ENCODE measurements at regions not wholly inside any gene's neighbourhood (a gene's known extent, or its start where the extent isn't known, plus 50 kb on each side); places are given as distances from the start of the nearest gene placed in this dataset.

DNA sequence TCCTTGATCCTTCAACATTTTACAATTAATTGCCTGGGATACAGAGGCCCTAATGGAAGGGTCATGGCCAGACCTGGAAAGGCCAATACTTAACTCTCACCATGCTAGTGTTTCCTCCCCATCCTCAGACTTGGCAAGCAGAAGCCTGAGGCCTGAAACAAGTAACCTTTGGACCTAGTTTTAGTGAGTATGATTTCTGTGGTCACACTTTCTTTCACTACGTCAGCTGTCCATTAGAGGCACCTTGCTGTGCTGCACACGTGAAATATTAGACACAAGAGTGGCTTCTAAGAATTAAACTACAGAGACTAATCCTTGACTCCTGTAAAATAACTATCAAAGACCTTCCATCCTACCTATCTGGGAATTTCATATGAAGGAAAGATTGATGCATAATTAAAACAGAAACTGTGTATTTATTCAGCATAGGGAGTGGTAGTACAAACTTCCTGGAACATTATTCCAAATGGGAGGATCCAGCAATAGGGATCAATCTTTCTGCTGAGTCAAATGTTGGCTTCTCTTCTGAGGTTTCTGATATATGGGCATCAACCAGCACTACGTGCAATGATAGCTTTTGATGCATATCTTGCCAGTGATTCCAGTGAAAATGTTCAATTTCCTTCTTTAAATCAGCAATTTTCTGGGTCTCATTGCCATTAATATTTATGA, 249.7 kb downstream of the IKZF2 start:
- H3K27me3 ChIP-seq, result no peaks in the 10 kb centered on the region
- DNase-seq, result no peak

DNA sequence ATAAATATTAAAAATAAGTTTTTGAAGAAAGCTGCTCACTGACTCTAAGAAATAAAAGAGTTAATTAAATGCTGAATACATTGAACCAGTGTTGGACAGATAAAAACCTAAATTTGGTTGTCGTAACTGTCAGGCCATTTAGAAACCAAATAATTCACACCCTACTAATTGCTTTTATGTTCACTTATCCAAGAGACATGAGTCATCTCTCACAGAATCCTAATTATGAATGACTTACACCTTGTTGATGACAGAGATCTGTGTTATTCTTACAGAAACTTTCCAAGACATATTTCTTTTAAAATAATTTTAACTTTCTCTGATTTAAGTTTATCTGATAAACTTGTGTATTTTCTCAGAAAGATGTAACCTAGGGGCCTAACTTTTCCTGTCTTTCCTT, 250.7 kb downstream of the IKZF2 start:
- Histone ChIP-seq H3K4me1 (no peaks in the 10 kb centered on the region), H3K27me3 (no peaks in the 10 kb centered on the region), H3K9me3 (no peaks in the 10 kb centered on the region), H3K36me3 (no peaks in the 10 kb centered on the region), H3K27ac (no peak overlapping the region), H3K4me3 (no peak overlapping the region)
- ATAC-seq, result no peak
- TF ChIP-seq, protein P1, sequence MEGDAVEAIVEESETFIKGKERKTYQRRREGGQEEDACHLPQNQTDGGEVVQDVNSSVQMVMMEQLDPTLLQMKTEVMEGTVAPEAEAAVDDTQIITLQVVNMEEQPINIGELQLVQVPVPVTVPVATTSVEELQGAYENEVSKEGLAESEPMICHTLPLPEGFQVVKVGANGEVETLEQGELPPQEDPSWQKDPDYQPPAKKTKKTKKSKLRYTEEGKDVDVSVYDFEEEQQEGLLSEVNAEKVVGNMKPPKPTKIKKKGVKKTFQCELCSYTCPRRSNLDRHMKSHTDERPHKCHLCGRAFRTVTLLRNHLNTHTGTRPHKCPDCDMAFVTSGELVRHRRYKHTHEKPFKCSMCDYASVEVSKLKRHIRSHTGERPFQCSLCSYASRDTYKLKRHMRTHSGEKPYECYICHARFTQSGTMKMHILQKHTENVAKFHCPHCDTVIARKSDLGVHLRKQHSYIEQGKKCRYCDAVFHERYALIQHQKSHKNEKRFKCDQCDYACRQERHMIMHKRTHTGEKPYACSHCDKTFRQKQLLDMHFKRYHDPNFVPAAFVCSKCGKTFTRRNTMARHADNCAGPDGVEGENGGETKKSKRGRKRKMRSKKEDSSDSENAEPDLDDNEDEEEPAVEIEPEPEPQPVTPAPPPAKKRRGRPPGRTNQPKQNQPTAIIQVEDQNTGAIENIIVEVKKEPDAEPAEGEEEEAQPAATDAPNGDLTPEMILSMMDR (IDR thresholded peaks at IDR 0.05), result no peak
- intact Hi-C loops (cut with DNase I), result no loop called here
- DNase-seq, result no peak

More for the DNA sequence above, 249.7 kb downstream of the IKZF2 start:
- intact Hi-C loops (cut with DNase I), result no loop called here
- Histone ChIP-seq H3K36me3 (no peaks in the 10 kb centered on the region), H3K9me3 (no peaks in the 10 kb centered on the region), H3K4me1 (no peaks in the 10 kb centered on the region), H3K4me3 (no peak overlapping the region), H3K27ac (no peak overlapping the region)
- no peak for ATAC-seq
- TF ChIP-seq, protein P1 (IDR thresholded peaks at IDR 0.05), result no peak

DNA sequence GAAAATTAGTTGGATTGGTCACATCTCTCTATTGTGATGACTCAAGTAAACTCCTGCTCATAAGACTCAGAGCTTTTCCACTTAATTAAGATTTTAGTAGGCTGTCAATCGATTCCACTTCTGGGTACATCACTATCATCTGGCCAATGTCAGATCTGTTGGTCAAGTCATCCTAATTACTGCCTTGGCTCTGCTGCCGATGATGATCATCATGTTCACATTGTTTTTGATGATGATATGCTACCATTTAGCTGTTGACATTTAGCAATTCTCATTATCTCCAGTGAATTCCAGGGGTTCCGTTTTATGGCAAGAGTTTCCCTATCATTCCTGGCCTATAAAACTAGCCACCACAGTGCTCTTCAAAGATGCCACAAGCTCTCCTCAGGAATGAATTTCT, 253.4 kb downstream of the IKZF2 start:
- intact Hi-C loops (cut with DNase I), result no loop called here
- H3K9me3 ChIP-seq, result no peaks in the 10 kb centered on the region

DNA sequence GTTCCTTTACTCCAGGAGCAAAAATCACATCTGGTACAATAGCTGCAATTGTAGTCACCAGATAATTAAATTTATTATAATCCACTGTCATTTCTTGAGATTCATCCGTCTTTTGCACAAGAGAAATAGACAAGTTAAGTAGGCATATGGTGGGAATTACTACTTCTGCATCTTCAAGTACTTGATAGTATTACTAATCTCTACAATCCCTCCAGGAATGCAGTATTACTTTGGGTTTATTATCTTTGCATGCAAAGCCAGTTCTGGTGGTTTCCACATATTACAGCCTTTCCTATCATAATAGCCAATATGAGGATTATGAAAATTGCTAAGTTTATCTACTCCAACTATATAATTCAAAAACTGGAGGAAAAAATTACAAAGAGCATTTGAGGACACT, 254.1 kb downstream of the IKZF2 start:
- no peak overlapping the region for H3K4me3 ChIP-seq
- no peaks in the 10 kb centered on the region for H3K9me3 ChIP-seq
- no peak overlapping the region for H3K27ac ChIP-seq
- no peak for DNase-seq
- no peaks in the 10 kb centered on the region for H3K36me3 ChIP-seq
- intact Hi-C loops (cut with DNase I), result no loop called here
- TF ChIP-seq, protein P1 (IDR thresholded peaks at IDR 0.05), result no peak
- no peaks in the 10 kb centered on the region for H3K27me3 ChIP-seq
- ATAC-seq, result no peak
- H3K4me1 ChIP-seq, result no peaks in the 10 kb centered on the region

More for the DNA sequence above, 253.4 kb downstream of the IKZF2 start:
- no peak for ATAC-seq
- H3K27ac ChIP-seq, result no peak overlapping the region
- H3K4me1 ChIP-seq, result no peaks in the 10 kb centered on the region
- TF ChIP-seq, protein P1 (IDR thresholded peaks at IDR 0.05), result no peak
- no peaks in the 10 kb centered on the region for H3K27me3 ChIP-seq
- H3K36me3 ChIP-seq, result no peaks in the 10 kb centered on the region
- no peak for DNase-seq
- H3K4me3 ChIP-seq, result no peak overlapping the region

DNA sequence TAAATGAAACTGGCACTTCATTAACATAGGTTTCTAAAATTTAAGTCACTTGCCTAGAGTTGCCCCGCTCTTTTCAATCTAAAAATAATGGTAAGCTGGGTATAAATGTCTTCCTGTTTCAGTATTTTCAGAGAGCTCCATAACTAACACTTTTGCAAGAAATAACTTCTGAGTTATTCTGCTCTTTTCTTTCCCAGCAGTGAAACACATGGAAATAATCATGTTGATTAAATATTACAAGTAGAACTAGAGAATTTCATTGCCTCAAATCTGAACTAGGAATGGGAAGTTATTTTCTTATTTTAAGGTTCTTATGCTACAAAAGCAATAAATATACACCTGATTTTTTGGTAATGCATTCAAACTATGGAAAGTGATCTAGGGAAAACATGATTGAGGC, 257.4 kb downstream of the IKZF2 start:
- no peak overlapping the region for H3K27ac ChIP-seq
- H3K4me1 ChIP-seq, result no peaks in the 10 kb centered on the region
- no peaks in the 10 kb centered on the region for H3K9me3 ChIP-seq
- no peak overlapping the region for H3K4me3 ChIP-seq
- DNase-seq (no peak), ATAC-seq (no peak)
- intact Hi-C loops (cut with DNase I), result no loop called here
- TF ChIP-seq, protein P1 (IDR thresholded peaks at IDR 0.05), result no peak
- no peaks in the 10 kb centered on the region for H3K36me3 ChIP-seq
- no peaks in the 10 kb centered on the region for H3K27me3 ChIP-seq

DNA sequence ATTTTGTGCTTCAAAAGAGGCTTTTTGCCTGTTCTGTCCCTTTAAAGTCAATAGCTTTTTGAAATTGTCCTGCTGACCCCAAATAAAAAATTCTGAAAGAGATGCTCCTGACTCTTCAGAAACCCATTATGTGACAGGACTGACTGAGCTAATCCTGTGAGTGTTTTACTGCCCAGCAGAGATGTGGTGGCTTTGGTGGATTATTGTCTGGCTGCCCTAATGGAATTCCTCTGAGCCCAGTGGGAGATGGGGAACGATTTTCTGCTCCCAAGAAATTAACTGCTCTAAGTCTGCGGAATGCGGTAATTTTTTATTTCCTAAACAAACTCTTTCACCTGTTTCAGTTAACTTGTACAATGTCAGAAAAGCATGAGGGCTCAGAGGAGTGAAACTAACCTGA, 258.2 kb downstream of the IKZF2 start:
- Histone ChIP-seq H3K4me3 (no peak overlapping the region), H3K9me3 (no peaks in the 10 kb centered on the region), H3K27ac (no peak overlapping the region), H3K4me1 (no peaks in the 10 kb centered on the region), H3K36me3 (no peaks in the 10 kb centered on the region), H3K27me3 (no peaks in the 10 kb centered on the region)
- TF ChIP-seq, protein P1 (IDR thresholded peaks at IDR 0.05), result no peak
- no peak for DNase-seq
- ATAC-seq, result no peak
- intact Hi-C loops (cut with DNase I), result no loop called here

Measured in upper lobe of right lung (tissue), 1 donor.